ENCODE measurements at regions not wholly inside any gene's neighbourhood (a gene's known extent, or its start where the extent isn't known, plus 50 kb on each side); places are given as distances from the start of the nearest gene placed in this dataset.
"Not testable (repeated sequence)": the region's sequence is repeated elsewhere in the genome, so short reads cannot be mapped to it uniquely, and the experiment has no call there.

DNA sequence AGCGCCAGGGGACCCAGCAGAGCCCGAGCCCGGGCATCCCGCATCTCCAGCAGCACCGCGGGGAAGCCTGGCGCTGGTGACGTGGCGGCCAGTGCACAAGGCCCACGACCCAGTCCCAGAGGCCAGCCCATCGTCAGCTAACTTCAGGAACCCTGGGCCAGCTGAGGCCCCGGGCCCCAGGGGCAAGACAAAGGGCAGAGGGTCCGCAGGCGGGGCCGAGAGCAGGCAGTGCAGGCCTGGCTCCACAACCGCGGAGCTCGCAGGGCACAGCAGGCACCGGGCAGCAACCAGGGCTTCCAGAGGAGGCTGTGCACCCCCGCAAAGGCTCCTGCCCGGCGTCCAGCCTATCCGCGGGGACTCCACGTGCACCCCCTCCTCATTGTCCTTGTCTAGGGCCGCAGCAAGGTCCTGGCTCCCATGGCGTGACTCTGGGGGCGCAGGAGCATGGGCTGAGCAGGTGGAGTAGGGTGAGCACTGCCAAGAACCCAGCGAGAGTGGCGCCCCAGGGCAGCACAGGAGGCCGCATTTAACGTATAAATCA lies 352.5 kb downstream of the KCNJ18 start:
- not testable (repeated sequence) for FAIRE-seq

DNA sequence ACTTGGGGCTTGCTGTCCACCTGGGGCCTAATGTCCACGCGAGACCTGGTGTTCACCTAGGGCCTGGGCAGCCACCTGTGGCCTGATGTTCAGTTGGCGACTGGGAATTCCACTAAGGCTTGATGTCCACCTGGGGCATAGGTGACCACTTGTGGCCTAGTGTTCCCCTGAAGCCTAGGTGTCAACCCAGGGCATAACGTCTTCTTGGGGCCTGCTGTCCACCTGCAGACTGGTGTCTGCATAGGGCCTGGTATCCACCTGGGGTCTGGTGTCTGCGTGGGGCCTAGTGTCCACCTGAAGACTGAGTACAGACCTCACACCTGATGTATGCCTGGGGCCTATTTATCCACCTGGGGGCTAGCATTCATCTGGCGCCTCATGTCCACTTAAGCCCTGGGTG lies 355.2 kb downstream of the KCNJ18 start:
- not testable (repeated sequence) for FAIRE-seq

DNA sequence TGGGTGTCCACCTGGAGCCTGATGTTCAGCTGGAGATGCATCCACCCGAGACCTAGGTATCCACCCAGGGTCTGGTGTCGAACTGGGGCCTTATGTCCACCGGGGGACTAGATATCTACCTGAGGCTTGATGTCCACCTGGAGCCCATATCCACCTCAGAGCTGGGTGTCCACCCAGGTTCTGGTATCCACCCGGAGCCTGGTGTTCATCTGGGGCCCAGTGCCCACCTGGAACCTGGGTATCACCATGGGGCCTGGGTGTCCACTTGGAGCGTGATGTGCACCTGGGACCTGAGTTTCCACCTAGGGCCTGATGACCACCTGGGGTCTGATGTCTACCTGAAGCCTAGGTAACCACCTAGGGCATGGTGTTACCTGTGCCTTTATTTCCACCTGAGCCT lies 355.9 kb downstream of the KCNJ18 start:
- FAIRE-seq: not testable (repeated sequence)

DNA sequence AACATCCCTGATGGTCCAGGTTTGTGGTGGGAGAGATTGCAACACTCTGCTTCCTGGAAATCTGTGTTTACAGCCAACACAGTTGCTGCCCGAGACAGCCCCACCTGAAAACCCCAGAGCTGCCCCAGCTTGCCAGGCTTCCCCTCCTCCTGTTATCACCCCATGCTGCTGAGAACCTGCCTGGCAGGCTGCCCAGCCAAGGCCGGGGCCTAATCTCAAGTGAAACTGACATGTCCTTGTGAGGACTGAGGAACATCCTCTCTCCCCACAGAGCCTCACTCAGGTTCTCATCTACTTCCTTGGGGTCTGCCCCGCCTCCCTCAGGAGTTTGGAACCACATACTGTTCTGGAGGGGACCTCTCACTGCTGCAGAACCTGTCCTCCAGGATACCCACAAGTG lies 358.4 kb downstream of the KCNJ18 start:
- FAIRE-seq: not testable (repeated sequence)

DNA sequence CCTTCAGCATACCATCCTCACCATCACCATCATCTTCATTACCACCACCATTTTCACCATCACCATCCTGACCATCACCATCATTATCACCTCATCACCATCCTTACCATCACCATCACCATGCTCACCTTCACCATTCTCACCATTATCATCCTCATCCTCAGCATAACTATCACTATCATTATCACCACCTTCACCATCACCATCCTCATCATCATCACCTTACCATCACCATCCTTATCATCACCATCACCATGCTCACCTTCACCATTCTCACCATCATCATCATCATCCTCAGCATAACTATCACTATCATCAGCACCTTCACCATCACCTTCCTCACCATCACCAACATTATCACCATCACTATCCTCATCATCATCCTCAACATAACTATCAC lies 360.4 kb downstream of the KCNJ18 start:
- not testable (repeated sequence) for FAIRE-seq

DNA sequence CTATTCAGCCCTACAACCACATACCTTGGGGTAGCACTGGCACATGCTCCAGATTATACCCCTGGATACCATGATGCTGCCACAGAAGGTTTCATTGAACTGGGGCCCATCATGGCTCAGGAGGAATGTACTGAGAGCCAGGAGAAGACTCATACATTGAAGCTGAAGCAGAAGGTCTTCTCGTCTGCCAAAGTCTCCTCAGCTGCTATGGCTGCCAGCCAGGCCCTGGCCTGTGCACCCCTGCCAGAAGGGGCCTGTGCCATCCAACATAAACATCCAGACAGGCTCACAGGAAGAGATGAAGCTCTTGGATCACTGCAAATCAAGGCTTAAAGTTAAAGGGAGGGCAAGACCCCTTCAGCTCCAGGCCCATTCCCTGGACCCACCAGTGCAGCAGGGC lies 364.2 kb downstream of the KCNJ18 start:
- FAIRE-seq: not testable (repeated sequence)

DNA sequence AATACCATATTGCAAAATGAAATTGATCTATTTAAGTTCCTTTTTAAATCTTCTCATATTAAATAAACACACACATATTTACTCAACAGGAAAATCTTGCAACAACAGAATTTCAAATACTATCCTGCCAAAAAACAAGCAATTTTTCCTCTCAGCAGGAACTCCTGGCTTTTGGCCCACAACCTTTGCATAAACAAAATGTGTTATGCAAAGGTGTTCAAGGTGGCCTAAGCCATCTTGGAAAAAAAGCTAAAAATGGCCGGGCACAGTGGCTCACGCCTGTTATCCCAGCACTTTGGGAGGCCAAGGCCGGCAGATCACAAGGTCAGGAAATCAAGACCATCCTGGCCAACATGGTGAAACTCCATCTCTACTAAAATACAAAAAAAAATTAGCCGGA lies 383.6 kb downstream of the KCNJ18 start:
- FAIRE-seq: not testable (repeated sequence)

DNA sequence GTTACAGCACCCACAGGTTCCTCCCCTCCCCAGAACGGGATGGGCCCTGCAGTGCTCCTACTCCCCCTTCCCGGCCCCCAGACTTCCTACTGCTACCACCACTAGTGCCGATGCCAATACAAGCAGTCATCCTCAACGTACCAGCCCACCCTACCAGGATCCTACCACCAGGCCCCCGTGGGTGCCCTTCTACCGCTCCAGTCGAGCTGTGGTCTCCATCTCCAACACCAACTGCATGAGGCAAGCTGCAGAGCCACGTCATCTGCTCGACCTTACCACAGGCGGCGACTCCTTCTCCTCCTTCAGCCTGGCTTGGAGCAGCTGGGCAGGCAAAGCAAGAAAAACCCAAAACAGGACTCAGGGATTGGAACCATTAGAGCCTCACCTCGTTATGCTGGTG lies 396.3 kb downstream of the KCNJ18 start:
- FAIRE-seq: not testable (repeated sequence)

DNA sequence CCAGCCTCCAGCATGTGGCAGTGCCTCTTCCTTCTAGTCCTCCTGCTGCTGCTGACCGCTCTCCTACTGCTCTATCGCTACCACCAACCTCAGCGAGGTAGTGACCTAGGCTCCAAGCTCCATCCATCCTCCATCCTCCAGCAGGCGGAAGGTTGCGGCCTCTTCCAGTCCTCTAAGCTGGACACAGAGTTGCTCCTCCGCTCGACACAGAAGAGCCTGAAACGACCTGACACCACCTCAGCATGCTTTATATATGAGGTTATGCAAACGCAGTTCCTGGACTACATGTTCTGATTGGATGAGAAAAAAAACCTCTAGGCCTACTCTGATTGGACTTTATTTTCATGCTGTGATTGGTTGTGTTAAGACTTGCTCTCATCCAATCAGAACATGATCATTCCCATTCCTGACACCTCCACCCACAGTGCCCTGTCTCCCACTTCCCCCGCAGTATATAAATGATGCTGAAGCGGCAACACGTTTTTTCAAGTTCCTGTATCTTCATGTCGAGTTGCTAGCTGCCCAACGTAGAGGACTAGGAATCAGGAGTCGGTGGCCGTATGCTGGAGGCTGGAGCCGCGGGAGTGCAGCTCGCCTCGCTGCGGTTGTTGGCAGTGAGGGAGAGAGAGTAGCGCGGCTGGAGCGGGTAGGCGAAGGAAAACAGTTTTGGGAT lies 398.1 kb downstream of the KCNJ18 start:
- no peak for FAIRE-seq

DNA sequence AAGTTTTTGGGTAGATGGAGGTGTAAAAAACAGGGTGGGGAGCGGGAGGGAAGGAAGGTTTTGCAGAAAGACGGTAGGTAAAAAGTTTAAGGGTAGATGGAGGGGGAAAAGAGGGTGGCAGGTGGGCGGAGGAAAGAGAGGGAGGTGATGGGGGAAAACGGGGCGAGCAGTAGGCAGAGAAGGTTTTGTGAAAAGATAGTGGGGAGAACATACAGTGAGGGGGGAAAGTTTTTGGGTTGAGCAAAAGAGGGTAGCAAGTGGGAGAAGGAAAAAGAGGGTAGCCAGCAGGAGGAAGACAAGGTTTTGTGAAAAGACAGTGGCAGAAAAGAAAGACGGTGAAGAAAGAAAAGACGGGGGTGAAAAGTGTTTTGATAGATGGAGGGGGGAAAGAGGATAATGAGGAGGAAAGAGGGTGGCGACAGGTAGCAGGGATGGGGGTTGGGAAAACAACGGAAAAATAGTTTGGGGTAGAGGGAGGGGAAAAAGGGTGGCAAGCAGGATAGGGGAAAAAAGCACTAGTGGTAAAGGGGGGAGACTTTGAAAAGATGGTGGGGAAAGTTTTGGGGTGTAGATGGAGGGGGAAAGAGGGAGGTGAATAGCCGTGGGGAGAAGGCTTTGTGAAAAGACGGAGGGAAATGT lies 398.8 kb downstream of the KCNJ18 start:
- not testable (repeated sequence) for FAIRE-seq

DNA sequence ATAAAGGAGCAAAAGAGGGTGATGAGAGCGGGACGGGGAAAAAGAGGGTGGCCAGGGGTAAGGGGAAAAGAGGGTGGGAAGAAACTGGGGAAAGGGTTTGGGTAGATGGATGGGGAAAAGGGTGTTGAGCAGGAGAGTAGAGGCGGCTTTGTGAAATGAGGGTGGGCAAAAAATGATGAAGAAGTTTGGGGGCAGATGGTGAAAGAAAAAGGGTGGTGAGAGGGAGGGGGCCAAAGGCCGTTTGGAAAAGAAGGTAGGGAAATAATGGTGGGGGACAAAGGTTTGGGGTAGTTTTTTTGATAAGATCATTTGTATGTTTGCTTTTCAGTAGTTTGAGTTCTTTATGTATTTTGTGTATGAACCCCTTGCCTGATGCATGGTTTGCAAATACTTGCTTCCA lies 399.5 kb downstream of the KCNJ18 start:
- FAIRE-seq: not testable (repeated sequence)

DNA sequence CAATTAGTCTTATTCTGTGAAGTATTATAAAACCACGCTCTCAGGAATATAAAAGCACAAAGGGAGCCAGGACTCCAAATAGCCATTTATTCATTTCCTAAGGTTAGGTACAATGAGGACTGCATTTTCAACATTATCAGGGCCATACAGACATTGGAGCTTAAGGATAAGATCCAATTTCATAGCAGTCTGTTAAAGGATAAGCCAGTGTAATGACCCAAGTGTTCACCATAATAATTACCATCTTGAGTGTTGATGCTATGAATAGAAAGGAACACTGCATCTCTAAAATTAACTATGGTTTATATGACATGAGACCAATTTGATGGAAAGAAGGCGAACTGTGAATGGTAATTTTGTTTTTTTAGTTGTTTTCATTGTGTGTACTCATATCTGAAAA lies 403.1 kb downstream of the KCNJ18 start:
- FAIRE-seq: not testable (repeated sequence)

DNA sequence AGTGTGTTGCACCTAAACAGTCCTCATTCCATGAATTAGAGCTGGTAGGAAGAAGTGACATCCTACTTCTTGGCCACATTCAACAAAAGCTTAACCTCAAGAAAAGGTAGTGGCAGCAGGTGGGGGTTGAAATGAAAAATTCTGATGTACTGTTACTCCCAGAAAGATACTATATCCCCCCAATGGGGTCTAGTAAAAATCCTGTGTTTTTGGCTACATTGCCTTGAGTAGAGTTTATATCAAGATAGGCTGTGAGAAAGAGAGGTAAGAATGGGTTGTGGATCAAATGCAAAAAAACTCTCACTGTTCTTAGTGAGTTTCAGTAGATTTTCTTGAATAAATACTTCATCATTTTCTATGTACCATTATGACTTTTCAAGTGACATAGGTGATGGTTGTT lies 407.3 kb downstream of the KCNJ18 start:
- not testable (repeated sequence) for FAIRE-seq

DNA sequence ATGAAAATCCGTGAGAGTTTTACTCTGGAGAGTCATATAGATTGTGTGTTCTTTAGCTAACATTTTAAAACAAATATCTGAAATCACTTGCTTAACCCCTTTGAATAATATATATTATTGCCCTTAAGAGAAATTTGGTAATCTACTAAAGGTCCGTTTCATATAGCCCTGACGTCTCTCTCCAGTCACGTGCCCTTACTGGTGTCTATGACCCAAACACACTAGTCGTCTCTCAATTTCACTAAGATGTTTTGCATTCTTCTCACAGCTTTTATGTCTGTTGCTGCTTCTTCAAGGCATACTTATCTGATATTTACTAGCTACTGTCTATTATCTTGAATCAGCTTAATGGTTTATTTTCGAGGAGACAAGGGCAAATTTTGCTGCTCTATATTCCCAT lies 409.9 kb downstream of the KCNJ18 start:
- no peak for FAIRE-seq

DNA sequence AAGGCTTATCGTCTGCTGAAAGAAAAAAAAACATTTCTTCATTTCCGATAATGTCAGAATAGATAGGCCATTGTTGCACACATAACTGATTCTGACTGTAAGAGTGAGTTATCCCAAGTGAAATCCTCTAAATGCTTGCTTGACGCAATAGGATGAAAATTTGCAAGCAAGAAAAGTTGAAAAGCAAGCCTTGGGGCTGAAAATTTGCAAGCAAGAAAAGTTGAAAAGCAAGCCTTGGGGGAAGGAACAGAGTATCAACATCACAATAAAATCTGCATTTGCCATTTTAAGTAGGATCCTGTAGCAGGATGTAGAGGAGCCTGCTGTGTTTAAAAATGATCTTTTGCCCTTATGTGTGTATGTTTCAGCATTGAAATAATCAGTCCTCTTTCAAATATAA lies 424.4 kb downstream of the KCNJ18 start:
- FAIRE-seq: not testable (repeated sequence)

DNA sequence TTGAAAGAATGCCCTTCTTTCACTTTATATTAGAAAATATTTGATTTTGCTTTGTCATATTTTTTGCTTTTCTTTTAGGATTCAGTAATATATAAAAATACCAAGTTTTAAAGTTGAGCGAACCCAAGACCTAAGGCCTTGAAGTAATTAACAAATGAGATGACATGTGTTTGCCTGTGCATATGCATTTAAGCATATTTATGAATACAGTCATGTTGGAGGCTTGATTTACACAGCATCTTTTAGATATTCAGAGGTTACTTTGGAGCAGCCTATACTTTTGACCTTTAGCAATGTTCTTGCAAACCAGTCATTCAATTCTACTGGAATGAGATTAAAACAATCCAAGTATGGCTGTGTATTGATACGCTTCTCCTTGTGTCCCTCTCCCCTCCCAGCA lies 425.1 kb downstream of the KCNJ18 start:
- FAIRE-seq: not testable (repeated sequence)

DNA sequence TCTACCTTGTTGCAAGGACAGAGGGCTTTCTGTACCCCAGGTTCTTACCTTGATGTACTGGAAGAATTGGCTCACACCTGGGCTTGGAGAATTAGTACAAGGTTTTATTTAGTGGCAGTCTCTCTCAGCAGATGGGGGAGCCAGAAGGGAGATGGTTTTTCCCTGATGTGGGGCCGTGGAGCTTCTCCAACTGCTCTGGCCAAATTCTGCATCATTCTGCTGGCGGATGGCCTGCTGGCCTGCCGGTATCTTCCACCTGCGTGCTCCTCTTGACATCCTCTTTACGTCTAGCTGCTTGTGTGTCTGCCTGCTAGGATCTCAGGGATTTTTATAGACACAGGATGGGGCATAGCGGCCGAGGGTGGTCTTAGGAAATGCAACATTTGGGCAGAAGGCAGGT lies 426.7 kb downstream of the KCNJ18 start:
- not testable (repeated sequence) for FAIRE-seq

DNA sequence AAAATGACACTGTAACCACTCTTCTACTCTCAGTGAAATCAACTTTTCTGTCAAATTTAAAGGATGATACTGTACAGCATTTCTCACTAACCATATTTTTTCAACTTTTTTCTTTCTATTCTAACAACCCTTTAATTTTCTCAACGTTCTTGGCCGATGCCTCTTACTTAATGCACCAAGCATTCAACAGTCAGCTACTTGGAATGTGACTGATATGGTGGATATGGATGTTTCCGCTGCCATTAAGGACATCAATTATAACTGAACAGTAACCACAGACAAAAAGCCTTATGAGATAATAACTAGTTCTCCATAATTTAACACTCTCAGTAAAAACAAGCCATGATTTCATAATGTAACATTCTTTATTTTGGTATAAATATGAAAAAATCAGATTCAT lies 427.4 kb downstream of the KCNJ18 start:
- FAIRE-seq: not testable (repeated sequence)

DNA sequence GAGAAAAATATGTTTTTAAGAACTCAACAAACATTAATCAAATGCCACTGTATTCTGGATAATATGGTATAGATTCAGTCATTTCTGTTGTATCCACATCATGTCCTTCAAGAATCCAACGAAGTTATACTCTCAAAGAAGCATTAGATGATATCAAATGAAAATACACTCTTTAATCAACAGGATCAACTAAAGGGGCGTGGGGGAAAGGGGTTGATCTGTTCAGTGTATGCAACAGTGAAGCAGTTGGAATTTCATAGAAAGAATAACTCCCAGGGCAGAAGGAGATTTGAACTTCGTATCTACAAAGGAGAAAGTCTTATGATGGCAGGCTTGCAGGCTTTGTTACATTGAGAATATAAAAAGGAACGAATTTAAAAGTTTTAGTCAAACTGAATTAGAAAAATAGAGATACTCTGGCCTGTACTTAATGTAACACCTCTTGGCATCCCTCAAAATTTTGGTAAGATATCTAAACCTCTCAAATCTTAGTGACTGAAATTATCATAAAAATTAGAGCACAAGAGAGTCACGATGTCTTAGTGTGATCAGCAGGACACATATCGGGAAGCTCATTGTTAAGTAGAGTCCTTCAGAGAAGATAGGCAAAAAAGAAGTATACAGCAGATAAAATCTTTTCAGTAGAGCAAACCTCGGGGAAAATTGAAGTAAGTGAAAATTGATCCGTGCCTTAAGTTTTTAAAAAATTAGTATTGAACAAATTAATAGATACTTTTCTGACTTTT lies 431.4 kb downstream of the KCNJ18 start:
- FAIRE-seq: no peak

DNA sequence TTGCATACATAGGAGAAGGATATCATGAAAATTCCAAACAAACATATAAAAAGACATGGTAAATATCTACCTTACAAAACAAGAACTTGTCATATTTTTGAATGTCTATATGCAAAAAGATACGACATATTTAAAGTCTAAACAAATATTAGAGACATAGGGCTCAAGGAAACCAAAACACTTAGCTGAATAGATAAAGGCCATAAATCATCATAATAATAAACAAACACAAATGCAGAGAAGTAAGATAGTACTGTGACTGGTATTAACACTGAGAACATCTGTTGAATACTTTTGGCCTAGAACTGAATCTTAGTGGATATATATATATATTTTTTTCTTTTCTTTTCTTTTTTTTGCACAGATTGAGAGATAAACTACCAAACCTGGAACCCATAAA lies 435.8 kb downstream of the KCNJ18 start:
- no peak for FAIRE-seq

DNA sequence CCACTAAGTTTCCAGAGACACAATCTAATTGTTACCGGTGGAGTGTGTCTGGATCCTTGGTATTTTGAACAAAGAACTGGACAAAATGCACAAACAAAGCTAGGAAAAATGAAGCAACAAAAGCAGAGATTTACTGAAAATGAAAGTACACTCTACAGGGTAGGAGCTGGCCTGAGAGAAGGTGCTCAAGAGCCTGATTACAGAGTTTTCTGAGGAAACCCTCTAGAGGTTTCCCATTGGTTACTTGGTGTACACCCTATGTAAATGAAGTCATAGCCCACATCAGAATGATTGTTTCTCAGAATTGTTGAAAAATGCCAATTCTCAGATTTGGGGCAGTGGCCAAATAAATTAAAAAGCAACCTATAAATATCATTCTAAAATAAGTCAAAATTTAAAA lies 436.4 kb downstream of the KCNJ18 start:
- no peak for FAIRE-seq

DNA sequence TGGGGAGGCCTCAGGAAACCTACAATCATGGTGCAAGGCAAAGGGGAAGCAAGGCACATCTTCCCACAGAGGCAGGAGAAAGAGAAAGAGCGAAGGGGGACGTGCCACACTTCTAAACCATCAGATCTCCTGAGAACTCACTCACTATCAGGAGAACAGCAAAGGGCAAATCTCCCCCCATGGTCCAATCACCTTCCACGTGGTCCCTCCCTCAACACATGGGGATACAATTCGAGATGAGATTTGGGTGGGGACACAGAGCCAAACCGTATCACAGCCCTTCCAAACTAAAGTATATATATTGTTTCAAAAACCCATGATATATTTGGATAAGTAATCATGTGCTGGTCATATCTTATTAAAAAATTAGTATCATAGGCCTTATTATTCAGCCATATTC lies 437.6 kb downstream of the KCNJ18 start:
- not testable (repeated sequence) for FAIRE-seq

DNA sequence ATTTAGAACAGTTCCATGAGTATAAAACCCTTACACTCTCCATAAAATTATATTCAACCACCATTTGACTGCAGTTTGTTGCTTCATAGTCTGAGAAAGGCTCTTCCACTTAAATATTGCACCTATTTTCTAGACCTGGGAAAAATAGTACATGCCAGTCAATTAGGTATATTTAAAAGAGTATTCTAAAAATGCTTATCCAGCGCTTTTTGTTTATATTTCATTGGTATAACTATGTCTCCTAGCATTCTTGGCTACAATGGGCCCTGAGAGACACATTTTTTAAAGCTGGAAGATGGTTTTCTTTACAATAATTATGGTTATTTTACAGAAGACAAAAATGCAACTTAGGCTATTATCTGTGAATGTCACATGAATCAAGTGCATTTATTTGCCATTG lies 439.4 kb downstream of the KCNJ18 start:
- FAIRE-seq: no peak
